ENCODE measurements at regions not wholly inside any gene's neighbourhood (a gene's known extent, or its start where the extent isn't known, plus 50 kb on each side); places are given as distances from the start of the nearest gene placed in this dataset.

DNA sequence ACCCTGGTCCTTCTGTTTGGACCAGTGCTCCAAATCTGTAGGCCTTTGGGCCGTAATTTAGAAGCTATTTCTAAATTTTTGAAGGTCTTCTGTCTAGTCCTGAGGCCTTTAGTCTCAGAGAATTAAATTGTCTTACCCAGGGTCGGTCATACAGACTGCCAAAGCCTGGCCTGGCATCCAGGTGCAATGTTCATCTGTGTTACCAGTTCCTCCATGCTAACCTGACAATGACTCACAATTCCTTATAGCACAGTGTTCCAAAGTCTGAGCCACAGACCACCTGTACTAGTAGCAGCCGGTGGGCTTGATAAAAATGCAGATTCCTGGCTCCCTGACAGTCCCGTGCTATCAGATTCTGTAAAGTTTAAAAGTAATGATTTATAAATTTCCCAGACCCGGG, 77.7 kb upstream of the MAP4K3 start:
- no peaks in the 10 kb centered on the region for H3K79me1 ChIP-seq (ENCODE audit: low read depth, low read length)
- no peak for FAIRE-seq
- H3K23ac ChIP-seq (ENCODE audit: insufficient read length), result no peak overlapping the region
- peak overlapping the region; percentile 91; the same call in 1 of the 2 replicates for H2BK20ac ChIP-seq (ENCODE audit: low read length)
- no peak overlapping the region for H2AFZ ChIP-seq (ENCODE audit: low read length)
- no peak overlapping the region for H3K27ac ChIP-seq (ENCODE audit: low read depth, low read length)
- H3K27me3 ChIP-seq (replicated peaks in 1 of 4; ENCODE audit: control insufficient read depth in 3 of 4, extremely low read depth in 1 of 4, insufficient read depth in 3 of 4, low read length in 3 of 4), result no peaks in the 10 kb centered on the region
- WGBS, 2 experiments (ENCODE audit: extremely low coverage in 1 of 2, insufficient coverage in 1 of 2, insufficient read length in 1 of 2, insufficient replicate concordance in 2 of 2, low coverage in 1 of 2, low lambda C conversion rate in 2 of 2, missing lambda C conversion rate in 1 of 2), result 83% methylated on average over 5 of the region's 5 CpGs; no CpG with 5 or more reads in 1 of the 2 experiments
- H4K8ac ChIP-seq (ENCODE audit: extremely low read depth, insufficient read depth, low read length), result no peak overlapping the region
- H3K4me2 ChIP-seq (ENCODE audit: insufficient read depth in 1 of 2, low read depth in 2 of 2, low read length in 2 of 2), result no peak overlapping the region
- ChIA-PET POLR2A (ENCODE audit: partially characterized antibody) (no interaction called here), CTCF (ENCODE audit: partially characterized antibody) (interaction anchor here (0.9 to 5.3 kb wide), 6 partner anchors 10 to 215 kb away, joined by 3 to 30 read pairs (median 5); no protein-coding TSS in a partner anchor)
- H4K20me1 ChIP-seq (replicated peaks in 1 of 2; ENCODE audit: control insufficient read depth in 1 of 2, insufficient read depth in 2 of 2, low read length in 2 of 2), result no peaks in the 10 kb centered on the region
- no peak overlapping the region for H2AK5ac ChIP-seq (ENCODE audit: low read depth, low read length)
- peaks cover 5 to 29% (median 15%) of the 10 kb centered on the region in 4 experiments for H3K4me1 ChIP-seq (replicated peaks in 1 of 4; ENCODE audit: control insufficient read depth in 3 of 4, insufficient read depth in 4 of 4, low read length in 3 of 4)
- H3K9me3 ChIP-seq (ENCODE audit: insufficient read depth in 2 of 2, low read depth in 1 of 2, low read length in 1 of 2), result no peaks in the 10 kb centered on the region
- H2BK12ac ChIP-seq (ENCODE audit: low read depth, low read length), result peak overlapping the region; percentile 42; the same call in 1 of the 2 replicates
- H3K56ac ChIP-seq (replicated peaks; ENCODE audit: insufficient read length, low read depth, low read length), result no peak overlapping the region
- H2BK15ac ChIP-seq (ENCODE audit: low read length), result no peak overlapping the region
- no peaks in the 10 kb centered on the region for H3K23me2 ChIP-seq (ENCODE audit: low read depth, low read length)
- peak overlapping the region; percentile 84 for H3K4ac ChIP-seq (replicated peaks; ENCODE audit: insufficient read length, low read depth, low read length)
- H3K9ac ChIP-seq (replicated peaks in 1 of 4; ENCODE audit: extremely low read depth in 1 of 4, low read depth in 3 of 4, low read length in 3 of 4), result no peak overlapping the region
- H2BK5ac ChIP-seq (ENCODE audit: low read depth, low read length), result peak overlapping the region; percentile 92; the same call in 1 of the 2 replicates
- H3K79me2 ChIP-seq (ENCODE audit: control insufficient read depth in 1 of 2, insufficient read depth in 2 of 2, low read length in 2 of 2), result no peaks in the 10 kb centered on the region
- no peak overlapping the region for H4K5ac ChIP-seq (ENCODE audit: insufficient read length, low read depth, low read length)
- no peak overlapping the region for H3K4me3 ChIP-seq (ENCODE audit: extremely low read depth in 1 of 4, insufficient read depth in 2 of 4, low read depth in 3 of 4, low read length in 4 of 4)
- peak overlapping the region; percentile 48; the same call in 1 of the 2 replicates for H3K18ac ChIP-seq (ENCODE audit: extremely low read depth, low read length)
- no peak for DNase-seq (ENCODE audit: low read depth in 1 of 2, low spot score in 2 of 2)
- H4K91ac ChIP-seq (replicated peaks; ENCODE audit: insufficient read length, low read length), result peak overlapping the region; percentile 90
- H3K36me3 ChIP-seq (ENCODE audit: control insufficient read depth in 2 of 4, insufficient read depth in 4 of 4, low read length in 3 of 4), result no peaks in the 10 kb centered on the region
- no peak overlapping the region for H3K14ac ChIP-seq (ENCODE audit: insufficient read length)
- peak overlapping the region; percentile 85 for H2BK120ac ChIP-seq (replicated peaks; ENCODE audit: low read depth, low read length)
- no peak for TF ChIP-seq BACH1 (IDR thresholded peaks at IDR 0.05; ENCODE audit: low read length)
- no peak for TF ChIP-seq CBX5 (IDR thresholded peaks at IDR 0.05; ENCODE audit: low read depth, low read length)
- no peak for TF ChIP-seq RAD21 (IDR thresholded peaks at IDR 0.05 in 1 of 2, conservative IDR thresholded peaks at IDR 0.05 in 1 of 2; ENCODE audit: low read depth in 2 of 2, low read length in 2 of 2)
- no peak for TF ChIP-seq TBP (IDR thresholded peaks at IDR 0.05; ENCODE audit: low read depth, low read length)
- TF ChIP-seq SP4 (IDR thresholded peaks at IDR 0.05; ENCODE audit: low read length), result no peak
- no peak for TF ChIP-seq SAP30 (IDR thresholded peaks at IDR 0.05; ENCODE audit: insufficient read depth, insufficient replicate concordance, low read length)
- TF ChIP-seq HDAC2 (IDR thresholded peaks at IDR 0.05; ENCODE audit: borderline replicate concordance in 1 of 2, low read depth in 2 of 2, low read length in 2 of 2), result no peak
- TF ChIP-seq RXRA (IDR thresholded peaks at IDR 0.05; ENCODE audit: insufficient read depth, low read depth, low read length), result no peak
- no peak for TF ChIP-seq TEAD4 (IDR thresholded peaks at IDR 0.05; ENCODE audit: low read depth, low read length)
- no peak for TF ChIP-seq JUND (IDR thresholded peaks at IDR 0.05; ENCODE audit: low read length)
- no peak for TF ChIP-seq EZH2 (IDR thresholded peaks at IDR 0.05; ENCODE audit: low read depth, low read length, severe bottlenecking)
- TF ChIP-seq SIRT6 (IDR thresholded peaks at IDR 0.05; ENCODE audit: low read length), result no peak
- no peak for TF ChIP-seq GABPA (IDR thresholded peaks at IDR 0.05; ENCODE audit: borderline replicate concordance, insufficient read depth, low read length)
- no peak for TF ChIP-seq RNF2 (IDR thresholded peaks at IDR 0.05; ENCODE audit: borderline replicate concordance, low read depth, low read length, missing control alignments, poor library complexity, severe bottlenecking)

All from H1 (cell line).